ENCODE measurements at regions not wholly inside any gene's neighbourhood (a gene's known extent, or its start where the extent isn't known, plus 50 kb on each side); places are given as distances from the start of the nearest gene placed in this dataset.

- H3K27me3 ChIP-seq (ENCODE audit: control insufficient read depth, insufficient read depth, low read length): no peaks in the 10 kb centered on the region
- no peak for DNase-seq (ENCODE audit: low read depth)
- H3K4me3 ChIP-seq (ENCODE audit: low read depth, low read length): no peak overlapping the region
- H3K36me3 ChIP-seq (ENCODE audit: control insufficient read depth, insufficient read depth, low read length): no peaks in the 10 kb centered on the region
- CTCF ChIA-PET: no interaction called here
- no peak for TF ChIP-seq CTCF (IDR thresholded peaks at IDR 0.05; ENCODE audit: insufficient read depth, low read depth, low read length)
- POLR2A ChIA-PET: no interaction called here
Observed at GRCh38 chr13:72144636-72145035, 277.6 kb upstream of the DACH1 start.

- DNase-seq (ENCODE audit: low read depth): no peak
- no peaks in the 10 kb centered on the region for H3K27me3 ChIP-seq (ENCODE audit: control insufficient read depth, insufficient read depth, low read length)
- no peak overlapping the region for H3K4me3 ChIP-seq (ENCODE audit: low read depth, low read length)
- CTCF ChIA-PET: interaction anchor here (1.5 kb wide), 1 partner anchor 28 kb away, joined by 3 read pairs; no protein-coding TSS in a partner anchor
- POLR2A ChIA-PET: no interaction called here
- no peaks in the 10 kb centered on the region for H3K36me3 ChIP-seq (ENCODE audit: control insufficient read depth, insufficient read depth, low read length)
- TF ChIP-seq CTCF (IDR thresholded peaks at IDR 0.05; ENCODE audit: insufficient read depth, low read depth, low read length): no peak
Observed at GRCh38 chr13:72141855-72142519, 275.0 kb upstream of the DACH1 start.

GRCh38 chr13:72139192-72139591 lies 272.2 kb upstream of the DACH1 start:
- POLR2A ChIA-PET: no interaction called here
- H3K4me3 ChIP-seq (ENCODE audit: low read depth, low read length): no peak overlapping the region

GRCh38 chr13:72132075-72132474 lies 265.1 kb upstream of the DACH1 start:
- CTCF ChIA-PET: no interaction called here
- Histone ChIP-seq H3K36me3 (ENCODE audit: control insufficient read depth, insufficient read depth, low read length) (no peaks in the 10 kb centered on the region), H3K27me3 (ENCODE audit: control insufficient read depth, insufficient read depth, low read length) (no peaks in the 10 kb centered on the region), H3K4me3 (ENCODE audit: low read depth, low read length) (no peak overlapping the region)
- POLR2A ChIA-PET: interaction anchor here (0.6 to 0.7 kb wide), 2 partner anchors 26 to 255 kb away, joined by 6 to 11 read pairs; no protein-coding TSS in a partner anchor
- no peak for TF ChIP-seq CTCF (IDR thresholded peaks at IDR 0.05; ENCODE audit: insufficient read depth, low read depth, low read length)
- DNase-seq (ENCODE audit: low read depth): no peak

More at GRCh38 chr13:72139192-72139591, 272.2 kb upstream of the DACH1 start:
- CTCF ChIA-PET: no interaction called here
- TF ChIP-seq CTCF (IDR thresholded peaks at IDR 0.05; ENCODE audit: insufficient read depth, low read depth, low read length): no peak
- H3K36me3 ChIP-seq (ENCODE audit: control insufficient read depth, insufficient read depth, low read length): no peaks in the 10 kb centered on the region
- H3K27me3 ChIP-seq (ENCODE audit: control insufficient read depth, insufficient read depth, low read length): no peaks in the 10 kb centered on the region
- DNase-seq (ENCODE audit: low read depth): no peak

- POLR2A ChIA-PET: no interaction called here
- H3K27me3 ChIP-seq (ENCODE audit: control insufficient read depth, insufficient read depth, low read length): no peaks in the 10 kb centered on the region
- no peaks in the 10 kb centered on the region for H3K36me3 ChIP-seq (ENCODE audit: control insufficient read depth, insufficient read depth, low read length)
- TF ChIP-seq CTCF (IDR thresholded peaks at IDR 0.05; ENCODE audit: insufficient read depth, low read depth, low read length): no peak
- DNase-seq (ENCODE audit: low read depth): no peak
- no peak overlapping the region for H3K4me3 ChIP-seq (ENCODE audit: low read depth, low read length)
- CTCF ChIA-PET: no interaction called here
Observed at GRCh38 chr13:72129117-72129516, 262.1 kb upstream of the DACH1 start.
